ENCODE measurements at regions not wholly inside any gene's neighbourhood (a gene's known extent, or its start where the extent isn't known, plus 50 kb on each side); places are given as distances from the start of the nearest gene placed in this dataset.
"Not testable (repeated sequence)": the region's sequence is repeated elsewhere in the genome, so short reads cannot be mapped to it uniquely, and the experiment has no call there.

DNA sequence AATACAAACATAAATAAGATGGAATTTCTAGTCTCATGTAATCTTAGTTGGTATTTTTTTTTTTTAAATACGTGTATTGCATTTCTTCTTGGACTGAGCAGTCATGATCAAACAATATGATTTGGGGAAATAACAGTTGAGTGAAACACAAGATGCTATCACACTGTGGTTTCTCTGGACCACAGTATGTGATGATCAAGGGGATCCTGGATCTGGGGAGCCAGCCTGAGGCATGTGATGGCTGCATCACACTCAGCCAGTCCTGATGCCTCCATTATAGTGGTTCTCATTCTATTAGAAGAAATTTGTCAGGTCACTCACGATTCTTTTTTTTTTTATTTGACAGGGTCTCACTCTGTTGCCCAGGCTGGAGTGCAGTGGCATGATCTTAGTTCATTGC, 495.9 kb upstream of the POT1 start:
- TF ChIP-seq, protein P1, sequence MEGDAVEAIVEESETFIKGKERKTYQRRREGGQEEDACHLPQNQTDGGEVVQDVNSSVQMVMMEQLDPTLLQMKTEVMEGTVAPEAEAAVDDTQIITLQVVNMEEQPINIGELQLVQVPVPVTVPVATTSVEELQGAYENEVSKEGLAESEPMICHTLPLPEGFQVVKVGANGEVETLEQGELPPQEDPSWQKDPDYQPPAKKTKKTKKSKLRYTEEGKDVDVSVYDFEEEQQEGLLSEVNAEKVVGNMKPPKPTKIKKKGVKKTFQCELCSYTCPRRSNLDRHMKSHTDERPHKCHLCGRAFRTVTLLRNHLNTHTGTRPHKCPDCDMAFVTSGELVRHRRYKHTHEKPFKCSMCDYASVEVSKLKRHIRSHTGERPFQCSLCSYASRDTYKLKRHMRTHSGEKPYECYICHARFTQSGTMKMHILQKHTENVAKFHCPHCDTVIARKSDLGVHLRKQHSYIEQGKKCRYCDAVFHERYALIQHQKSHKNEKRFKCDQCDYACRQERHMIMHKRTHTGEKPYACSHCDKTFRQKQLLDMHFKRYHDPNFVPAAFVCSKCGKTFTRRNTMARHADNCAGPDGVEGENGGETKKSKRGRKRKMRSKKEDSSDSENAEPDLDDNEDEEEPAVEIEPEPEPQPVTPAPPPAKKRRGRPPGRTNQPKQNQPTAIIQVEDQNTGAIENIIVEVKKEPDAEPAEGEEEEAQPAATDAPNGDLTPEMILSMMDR (IDR thresholded peaks at IDR 0.05; ENCODE audit: unreplicated experiment), result no peak
- no peaks in the 10 kb centered on the region for H3K36me3 Mint-ChIP-seq (ENCODE audit: low read depth, unreplicated experiment)

GRCh38 chr7:125424721-125425120, 495.1 kb upstream of the POT1 start:
- TF ChIP-seq, protein P1 (IDR thresholded peaks at IDR 0.05; ENCODE audit: unreplicated experiment), result no peak
- no peak overlapping the region for H3K27ac Mint-ChIP-seq (ENCODE audit: unreplicated experiment)
- H3K9me3 Mint-ChIP-seq (ENCODE audit: unreplicated experiment), result no peaks in the 10 kb centered on the region

More for the DNA sequence above, 495.9 kb upstream of the POT1 start:
- Mint-ChIP-seq H3K9me3 (ENCODE audit: unreplicated experiment) (no peaks in the 10 kb centered on the region), H3K4me1 (ENCODE audit: unreplicated experiment) (no peaks in the 10 kb centered on the region), H3K4me3 (ENCODE audit: unreplicated experiment) (no peak overlapping the region), H3K27ac (ENCODE audit: unreplicated experiment) (no peak overlapping the region), H3K27me3 (ENCODE audit: unreplicated experiment) (no peaks in the 10 kb centered on the region)
- no peak for DNase-seq (ENCODE audit: low spot score)

GRCh38 chr7:125423458-125424155, 494.0 kb upstream of the POT1 start:
- Mint-ChIP-seq H3K27me3 (ENCODE audit: unreplicated experiment) (no peaks in the 10 kb centered on the region), H3K27ac (ENCODE audit: unreplicated experiment) (no peak overlapping the region), H3K4me3 (ENCODE audit: unreplicated experiment) (no peak overlapping the region), H3K36me3 (ENCODE audit: low read depth, unreplicated experiment) (no peaks in the 10 kb centered on the region), H3K9me3 (ENCODE audit: unreplicated experiment) (no peaks in the 10 kb centered on the region), H3K4me1 (ENCODE audit: unreplicated experiment) (no peaks in the 10 kb centered on the region)
- DNase-seq (ENCODE audit: low spot score), result no peak
- TF ChIP-seq, protein P1 (IDR thresholded peaks at IDR 0.05; ENCODE audit: unreplicated experiment), result no peak

More at GRCh38 chr7:125424721-125425120, 495.1 kb upstream of the POT1 start:
- no peaks in the 10 kb centered on the region for H3K36me3 Mint-ChIP-seq (ENCODE audit: low read depth, unreplicated experiment)
- H3K4me1 Mint-ChIP-seq (ENCODE audit: unreplicated experiment), result no peaks in the 10 kb centered on the region
- no peak overlapping the region for H3K4me3 Mint-ChIP-seq (ENCODE audit: unreplicated experiment)
- DNase-seq (ENCODE audit: low spot score), result no peak
- H3K27me3 Mint-ChIP-seq (ENCODE audit: unreplicated experiment), result no peaks in the 10 kb centered on the region

- H3K36me3 Mint-ChIP-seq (ENCODE audit: low read depth, unreplicated experiment); H3K4me1 Mint-ChIP-seq (ENCODE audit: unreplicated experiment); H3K27ac Mint-ChIP-seq (ENCODE audit: unreplicated experiment); H3K9me3 Mint-ChIP-seq (ENCODE audit: unreplicated experiment); H3K27me3 Mint-ChIP-seq (ENCODE audit: unreplicated experiment); DNase-seq (ENCODE audit: low spot score); H3K4me3 Mint-ChIP-seq (ENCODE audit: unreplicated experiment): not testable (repeated sequence)
These were observed 491.8 kb upstream of the POT1 start for GRCh38 chr7:125421407-125421806.

GRCh38 chr7:125412890-125413665, 483.5 kb upstream of the POT1 start:
- Mint-ChIP-seq H3K4me1 (ENCODE audit: unreplicated experiment) (no peaks in the 10 kb centered on the region), H3K9me3 (ENCODE audit: unreplicated experiment) (no peaks in the 10 kb centered on the region), H3K36me3 (ENCODE audit: low read depth, unreplicated experiment) (no peaks in the 10 kb centered on the region), H3K27me3 (ENCODE audit: unreplicated experiment) (peaks cover 1% of the 10 kb centered on the region), H3K27ac (ENCODE audit: unreplicated experiment) (no peak overlapping the region), H3K4me3 (ENCODE audit: unreplicated experiment) (no peak overlapping the region)
- TF ChIP-seq, protein P1 (IDR thresholded peaks at IDR 0.05; ENCODE audit: unreplicated experiment), result no peak
- DNase-seq (ENCODE audit: low spot score), result no peak
